ENCODE measurements at regions not wholly inside any gene's neighbourhood (a gene's known extent, or its start where the extent isn't known, plus 50 kb on each side); places are given as distances from the start of the nearest gene placed in this dataset.

DNA sequence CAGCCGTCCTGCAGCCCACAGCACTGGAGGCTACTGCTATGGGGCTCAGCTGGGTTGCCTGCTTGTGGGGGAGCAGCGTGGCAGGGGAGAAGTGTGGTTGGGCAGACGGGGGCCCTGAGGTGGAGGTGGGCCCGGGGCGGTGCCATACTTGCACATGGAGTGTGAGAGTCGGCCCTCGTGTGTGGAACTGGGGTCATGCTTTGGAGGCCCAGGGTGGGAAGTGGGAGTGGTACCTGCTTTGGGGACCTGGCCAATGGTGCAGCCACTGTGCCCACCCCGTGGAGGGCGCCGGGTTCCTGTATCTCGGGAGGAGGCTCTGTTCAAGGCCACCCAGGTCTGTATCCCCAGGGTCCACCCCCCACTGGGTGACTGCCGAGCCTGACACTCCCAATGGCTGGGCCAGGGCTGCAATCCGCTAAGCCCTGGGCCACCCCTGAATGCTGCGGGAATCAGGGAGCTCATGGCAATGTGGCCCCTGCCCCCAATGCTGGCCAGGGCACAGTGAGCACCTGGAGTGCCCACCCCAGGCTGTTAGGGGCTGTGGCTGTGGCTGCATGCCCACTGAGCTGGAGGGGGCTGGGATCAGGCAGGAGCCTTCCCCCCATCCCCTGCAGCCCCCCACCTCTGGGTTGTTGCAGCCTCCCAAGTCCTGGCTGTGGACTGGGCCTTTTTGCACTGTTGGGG lies 157.9 kb upstream of the SLC38A2 start:
- TF ChIP-seq POLR2A (IDR thresholded peaks at IDR 0.05) (no peak), POLR2AphosphoS5 (IDR thresholded peaks at IDR 0.05) (no peak), EP300 (IDR thresholded peaks at IDR 0.05) (no peak)
- TF ChIP-seq, protein P1, sequence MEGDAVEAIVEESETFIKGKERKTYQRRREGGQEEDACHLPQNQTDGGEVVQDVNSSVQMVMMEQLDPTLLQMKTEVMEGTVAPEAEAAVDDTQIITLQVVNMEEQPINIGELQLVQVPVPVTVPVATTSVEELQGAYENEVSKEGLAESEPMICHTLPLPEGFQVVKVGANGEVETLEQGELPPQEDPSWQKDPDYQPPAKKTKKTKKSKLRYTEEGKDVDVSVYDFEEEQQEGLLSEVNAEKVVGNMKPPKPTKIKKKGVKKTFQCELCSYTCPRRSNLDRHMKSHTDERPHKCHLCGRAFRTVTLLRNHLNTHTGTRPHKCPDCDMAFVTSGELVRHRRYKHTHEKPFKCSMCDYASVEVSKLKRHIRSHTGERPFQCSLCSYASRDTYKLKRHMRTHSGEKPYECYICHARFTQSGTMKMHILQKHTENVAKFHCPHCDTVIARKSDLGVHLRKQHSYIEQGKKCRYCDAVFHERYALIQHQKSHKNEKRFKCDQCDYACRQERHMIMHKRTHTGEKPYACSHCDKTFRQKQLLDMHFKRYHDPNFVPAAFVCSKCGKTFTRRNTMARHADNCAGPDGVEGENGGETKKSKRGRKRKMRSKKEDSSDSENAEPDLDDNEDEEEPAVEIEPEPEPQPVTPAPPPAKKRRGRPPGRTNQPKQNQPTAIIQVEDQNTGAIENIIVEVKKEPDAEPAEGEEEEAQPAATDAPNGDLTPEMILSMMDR (IDR thresholded peaks at IDR 0.05) = no peak
